Ovary (tissue), 3 donors: ENCODE measurements at regions not wholly inside any gene's neighbourhood (a gene's known extent, or its start where the extent isn't known, plus 50 kb on each side); places are given as distances from the start of the nearest gene placed in this dataset.

ENCODE experiments used
- CTCF ChIP-seq, 3 donors: fragments of 450-650 bp in 2 of 3; fragments of 200-600 bp in 1 of 3; IDR thresholded peaks; one replicate each; pipeline versions ENCODE4 v1.5.1 to v1.8.0; 2016 to 2022; ENCODE audit warnings: antibody characterized with exemption in 3 of 3, mild to moderate bottlenecking in 1 of 3
- EP300 ChIP-seq: sonication (generic); formaldehyde crosslinking; IDR thresholded peaks from one replicate; pipeline ENCODE4 v1.6.1; 2017; ENCODE audit warnings: antibody characterized with exemption
- POLR2A ChIP-seq: fragments of 450-650 bp; IDR thresholded peaks from one replicate; pipeline ENCODE4 v1.6.1; 2017; ENCODE audit warnings: antibody characterized with exemption, mild to moderate bottlenecking, moderate library complexity
- donor health status: DM: no; HTN: no; CAD: no.

- no peak for TF ChIP-seq POLR2A
- no peak for TF ChIP-seq CTCF (IDR thresholded peaks at IDR 0.05)
- no peak for TF ChIP-seq EP300
These were observed 588.4 kb downstream of the METTL15 start for GRCh38 chr11:28696591-28696990.
